Trophoblast cell (in vitro differentiated cells and primary cell): ENCODE measurements at regions not wholly inside any gene's neighbourhood (a gene's known extent, or its start where the extent isn't known, plus 50 kb on each side); places are given as distances from the start of the nearest gene placed in this dataset.

Experiments
- DNase-seq, 2 donors: peaks; one replicate each; pipeline ENCODE4 v3.0.0-alpha.2; 2016
- H2AFZ ChIP-seq: 2 replicates; pipeline ENCODE4 v1.6.1; 2013; ENCODE audit warnings: low read length, moderate library complexity, mild to moderate bottlenecking; ENCODE audit not compliant: insufficient read depth, poor library complexity
- H2AK5ac ChIP-seq: 2 replicates; pipeline ENCODE4 v1.6.1; 2013; ENCODE audit warnings: mild to moderate bottlenecking, low read length
- H2BK120ac ChIP-seq: 2 replicates; pipeline ENCODE4 v1.6.1; 2013; ENCODE audit warnings: low read length, mild to moderate bottlenecking, moderate library complexity; ENCODE audit not compliant: insufficient read depth, poor library complexity
- H2BK12ac ChIP-seq: 2 replicates; pipeline ENCODE4 v1.6.1; 2013; ENCODE audit warnings: mild to moderate bottlenecking, low read length, moderate library complexity
- H2BK5ac ChIP-seq: 2 replicates; pipeline ENCODE4 v1.6.1; 2013; ENCODE audit warnings: low read length, low read depth, moderate library complexity, mild to moderate bottlenecking; ENCODE audit not compliant: poor library complexity
- H3K14ac ChIP-seq: 2 replicates; pipeline ENCODE4 v1.6.1; 2013; ENCODE audit warnings: mild to moderate bottlenecking, low read length
- H3K18ac ChIP-seq: 2 replicates; pipeline ENCODE4 v1.6.1; 2013; ENCODE audit warnings: mild to moderate bottlenecking, low read length
- H3K23ac ChIP-seq: 2 replicates; pipeline ENCODE4 v1.6.1; 2013; ENCODE audit warnings: low read length
- H3K27ac ChIP-seq: 2 replicates; pipeline ENCODE4 v1.5.1; 2013; ENCODE audit warnings: low read depth, mild to moderate bottlenecking, inconsistent platforms, low read length, moderate library complexity
- H3K27me3 ChIP-seq: 2 replicates; pipeline ENCODE4 v1.6.1; 2013; ENCODE audit warnings: inconsistent platforms, mild to moderate bottlenecking, low read length, moderate library complexity; ENCODE audit not compliant: insufficient read depth
- H3K36me3 ChIP-seq, 2 experiments: 1 replicate in 1 of 2; 2 replicates in 1 of 2; pipeline ENCODE4 v1.6.1; 2013; ENCODE audit warnings: low read length in 2 of 2, mild to moderate bottlenecking in 2 of 2, moderate library complexity in 1 of 2; ENCODE audit not compliant: insufficient read depth in 2 of 2, control insufficient read depth in 1 of 2
- H3K4ac ChIP-seq: 2 replicates; pipeline ENCODE4 v1.6.1; 2013; ENCODE audit warnings: low read depth, mild to moderate bottlenecking, low read length, moderate library complexity
- H3K4me1 ChIP-seq, 2 experiments: 1 replicate in 1 of 2; 2 replicates in 1 of 2; pipeline ENCODE4 v1.6.1; 2013; ENCODE audit warnings: low read length in 2 of 2, mild to moderate bottlenecking in 2 of 2, moderate library complexity in 1 of 2; ENCODE audit not compliant: insufficient read depth in 2 of 2, control insufficient read depth in 1 of 2
- H3K4me2 ChIP-seq: 2 replicates; pipeline ENCODE4 v1.6.1; 2013; ENCODE audit warnings: inconsistent platforms, mild to moderate bottlenecking, low read length, moderate library complexity
- H3K4me3 ChIP-seq: 2 replicates; pipeline ENCODE4 v1.5.1; 2013; ENCODE audit warnings: mild to moderate bottlenecking, low read depth, low read length, inconsistent platforms
- H3K79me1 ChIP-seq: one replicate; pipeline ENCODE4 v1.6.1; 2013; ENCODE audit warnings: low read length
- H3K79me2 ChIP-seq: 2 replicates; pipeline ENCODE4 v1.6.1; 2013; ENCODE audit warnings: low read length, mild to moderate bottlenecking; ENCODE audit not compliant: control insufficient read depth, insufficient read depth, poor library complexity
- H3K9ac ChIP-seq: 2 replicates; pipeline ENCODE4 v1.6.1; 2013; ENCODE audit warnings: mild to moderate bottlenecking, low read length
- H3K9me3 ChIP-seq: 2 replicates; pipeline ENCODE4 v1.6.1; 2013; ENCODE audit warnings: low read depth, mild to moderate bottlenecking, control low read depth, inconsistent platforms, low read length; ENCODE audit not compliant: insufficient read depth
- H4K12ac ChIP-seq: 2 replicates; pipeline ENCODE4 v1.6.1; 2013; ENCODE audit warnings: low read depth, mild to moderate bottlenecking, low read length, moderate library complexity
- H4K8ac ChIP-seq: 2 replicates; pipeline ENCODE4 v1.6.1; 2013; ENCODE audit warnings: low read depth, mild to moderate bottlenecking, low read length, moderate library complexity
- H4K91ac ChIP-seq: one replicate; pipeline ENCODE4 v1.6.1; 2013; ENCODE audit warnings: low read depth, mild to moderate bottlenecking, low read length, moderate library complexity
- WGBS: extraction: QIAGEN DNeasy Blood & Tissue Kit; methylation state at CpG from one replicate; pipeline ENCODE4 v1.1.7; 2013; ENCODE audit warnings: missing lambda C conversion rate; ENCODE audit not compliant: insufficient read length, insufficient coverage; ENCODE audit errors: extremely low coverage; 5-methylcytosine and 5-hydroxymethylcytosine counted together

GRCh38 chr18:39752351-39752750, 2186.8 kb upstream of the CELF4 start:
- Histone ChIP-seq H2BK5ac (no peak overlapping the region), H3K9me3 (peaks cover 5% of the 10 kb centered on the region), H3K36me3 (peaks cover 3 to 5% of the 10 kb centered on the region in 2 experiments), H2BK12ac (no peak overlapping the region), H3K4me2 (no peak overlapping the region), H4K91ac (no peak overlapping the region), H3K79me2 (no peaks in the 10 kb centered on the region), H3K9ac (no peak overlapping the region), H4K8ac (no peak overlapping the region), H3K4ac (no peak overlapping the region), H2AFZ (no peak overlapping the region), H3K18ac (no peak overlapping the region), H3K79me1 (no peaks in the 10 kb centered on the region), H2AK5ac (no peak overlapping the region), H3K27ac (no peak overlapping the region), H4K12ac (no peak overlapping the region), H3K4me3 (no peak overlapping the region), H3K14ac (no peak overlapping the region), H2BK120ac (no peak overlapping the region), H3K23ac (no peak overlapping the region), H3K4me1 (peaks cover 0 to 2% of the 10 kb centered on the region in 2 experiments), H3K27me3 (no peaks in the 10 kb centered on the region)
- WGBS, result no CpG with 5 or more reads among the region's 2 CpGs
- DNase-seq, result peak in 1 of 2 donors; percentile 5

- no peak overlapping the region for H2BK12ac ChIP-seq
- H3K4ac ChIP-seq, result no peak overlapping the region
- WGBS, result no CpG with 5 or more reads among the region's 4 CpGs
- no peaks in the 10 kb centered on the region for H3K79me1 ChIP-seq
- peak; percentile 7 to 70 for DNase-seq
- H3K79me2 ChIP-seq, result no peaks in the 10 kb centered on the region
- H3K23ac ChIP-seq, result no peak overlapping the region
- no peak overlapping the region for H3K4me3 ChIP-seq
- no peak overlapping the region for H4K12ac ChIP-seq
- H2BK120ac ChIP-seq, result no peak overlapping the region
- H2AK5ac ChIP-seq, result no peak overlapping the region
- H3K4me1 ChIP-seq, result peaks cover 0 to 2% of the 10 kb centered on the region in 2 experiments
- H3K9me3 ChIP-seq, result peaks cover 5% of the 10 kb centered on the region
- no peak overlapping the region for H2AFZ ChIP-seq
- no peak overlapping the region for H3K27ac ChIP-seq
- no peak overlapping the region for H2BK5ac ChIP-seq
- no peak overlapping the region for H4K91ac ChIP-seq
- H3K4me2 ChIP-seq, result no peak overlapping the region
- H3K27me3 ChIP-seq, result no peaks in the 10 kb centered on the region
- no peak overlapping the region for H3K9ac ChIP-seq
- H4K8ac ChIP-seq, result no peak overlapping the region
- H3K14ac ChIP-seq, result no peak overlapping the region
- H3K36me3 ChIP-seq, result peaks cover 3 to 5% of the 10 kb centered on the region in 2 experiments
- H3K18ac ChIP-seq, result no peak overlapping the region
These were observed 2186.3 kb upstream of the CELF4 start for GRCh38 chr18:39751921-39752320.

GRCh38 chr18:39751161-39751560, 2185.6 kb upstream of the CELF4 start:
- peaks cover 0 to 2% of the 10 kb centered on the region in 2 experiments for H3K4me1 ChIP-seq
- no peak overlapping the region for H3K9ac ChIP-seq
- peak in 1 of 2 donors; percentile 54 for DNase-seq
- no peak overlapping the region for H2BK120ac ChIP-seq
- no peak overlapping the region for H4K12ac ChIP-seq
- no CpG with 5 or more reads among the region's 1 CpG for WGBS
- H3K4me2 ChIP-seq, result no peak overlapping the region
- H3K36me3 ChIP-seq, result peaks cover 3 to 5% of the 10 kb centered on the region in 2 experiments
- H2AK5ac ChIP-seq, result no peak overlapping the region
- H3K14ac ChIP-seq, result no peak overlapping the region
- H3K27me3 ChIP-seq, result no peaks in the 10 kb centered on the region
- H3K9me3 ChIP-seq, result peaks cover 5% of the 10 kb centered on the region
- H2AFZ ChIP-seq, result no peak overlapping the region
- H3K23ac ChIP-seq, result no peak overlapping the region
- H3K4me3 ChIP-seq, result no peak overlapping the region
- H3K4ac ChIP-seq, result no peak overlapping the region
- no peak overlapping the region for H2BK12ac ChIP-seq
- no peak overlapping the region for H4K91ac ChIP-seq
- H3K18ac ChIP-seq, result no peak overlapping the region
- no peak overlapping the region for H2BK5ac ChIP-seq
- no peaks in the 10 kb centered on the region for H3K79me1 ChIP-seq
- H3K27ac ChIP-seq, result no peak overlapping the region
- H4K8ac ChIP-seq, result no peak overlapping the region
- H3K79me2 ChIP-seq, result no peaks in the 10 kb centered on the region

DNA sequence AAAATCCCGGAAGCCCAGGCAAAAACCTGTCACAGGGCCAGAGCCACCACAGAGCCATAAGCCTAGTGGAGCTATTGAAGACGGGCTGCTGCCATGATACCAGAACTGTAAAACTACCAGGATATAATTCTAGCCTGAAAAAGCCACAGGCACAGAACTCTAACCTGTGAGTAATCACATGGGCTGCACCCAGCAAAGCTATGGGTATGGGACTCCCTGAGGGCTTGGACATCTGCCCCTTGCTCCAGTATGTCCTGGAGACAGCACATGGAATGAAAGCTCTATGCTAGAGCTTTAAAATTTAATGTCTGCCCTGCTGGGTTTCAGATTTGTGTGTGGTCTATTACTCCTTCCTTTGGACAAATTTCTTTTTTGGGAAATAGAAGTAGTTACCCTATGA, 2183.6 kb upstream of the CELF4 start:
- no peak overlapping the region for H3K9ac ChIP-seq
- H2AK5ac ChIP-seq, result no peak overlapping the region
- H3K27ac ChIP-seq, result no peak overlapping the region
- no peaks in the 10 kb centered on the region for H3K79me1 ChIP-seq
- peak; percentile 89 to 90 for DNase-seq
- no peaks in the 10 kb centered on the region for H3K79me2 ChIP-seq
- no CpG with 5 or more reads among the region's 2 CpGs for WGBS
- H3K14ac ChIP-seq, result no peak overlapping the region
- H4K12ac ChIP-seq, result no peak overlapping the region
- no peak overlapping the region for H2BK5ac ChIP-seq
- peaks cover 3 to 5% of the 10 kb centered on the region in 2 experiments for H3K36me3 ChIP-seq
- no peak overlapping the region for H4K8ac ChIP-seq
- H4K91ac ChIP-seq, result no peak overlapping the region
- H3K4me3 ChIP-seq, result no peak overlapping the region
- H3K4me1 ChIP-seq, result peaks cover 0 to 2% of the 10 kb centered on the region in 2 experiments
- H2AFZ ChIP-seq, result no peak overlapping the region
- no peak overlapping the region for H2BK12ac ChIP-seq
- peaks cover 5% of the 10 kb centered on the region for H3K9me3 ChIP-seq
- H3K27me3 ChIP-seq, result no peaks in the 10 kb centered on the region
- no peak overlapping the region for H3K23ac ChIP-seq
- no peak overlapping the region for H2BK120ac ChIP-seq
- no peak overlapping the region for H3K18ac ChIP-seq
- H3K4me2 ChIP-seq, result no peak overlapping the region
- no peak overlapping the region for H3K4ac ChIP-seq
